Left kidney (tissue), 1 donor: ENCODE measurements at regions not wholly inside any gene's neighbourhood (a gene's known extent, or its start where the extent isn't known, plus 50 kb on each side); places are given as distances from the start of the nearest gene placed in this dataset.

Source experiments
- DNase-seq: peaks from one replicate; pipeline ENCODE4 v3.0.0-alpha.2; 2013

DNA sequence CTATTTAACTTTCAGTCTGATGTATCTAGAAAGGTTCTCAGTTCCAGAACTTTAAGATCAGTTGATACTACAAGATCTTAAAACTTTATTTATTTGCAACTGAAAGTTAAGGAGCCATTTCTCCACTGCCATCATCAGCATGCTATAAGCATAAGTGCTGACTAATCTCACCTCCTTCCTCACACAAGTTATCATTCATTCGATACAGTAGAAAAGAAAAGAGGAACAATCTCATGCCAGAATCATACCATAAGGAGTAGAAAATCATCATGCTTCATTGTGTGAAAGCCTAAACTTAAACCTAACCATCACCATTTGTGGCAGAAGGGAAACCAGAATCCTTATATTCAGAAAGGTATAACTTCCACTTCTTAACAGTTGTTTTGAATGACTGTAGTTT lies 176.6 kb upstream of the NRXN1 start:
- DNase-seq = no peak

GRCh38 chr2:51201295-51201694 lies 169.4 kb upstream of the NRXN1 start:
- no peak for DNase-seq

GRCh38 chr2:51194656-51195055 lies 162.7 kb upstream of the NRXN1 start:
- no peak for DNase-seq

DNA sequence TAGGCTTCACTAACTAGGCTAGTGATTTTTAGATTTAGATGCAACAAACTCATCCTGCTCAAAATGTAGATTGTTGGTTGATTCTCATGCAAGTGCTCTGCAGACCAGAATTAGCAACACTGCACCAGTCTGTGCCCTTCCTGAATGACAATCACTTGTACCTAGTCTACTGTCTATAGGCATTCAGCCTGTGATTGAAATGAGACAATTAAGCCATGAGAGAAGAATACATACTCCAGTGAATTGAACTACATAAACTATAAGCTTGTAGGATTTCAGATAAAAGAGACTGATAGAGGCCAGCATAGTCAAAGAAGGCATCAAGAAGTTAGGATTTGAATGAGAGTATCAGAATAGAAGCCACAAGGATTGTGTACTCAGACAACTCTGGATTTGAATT lies 138.3 kb upstream of the NRXN1 start:
- DNase-seq = no peak

- no peak for DNase-seq
Observed at GRCh38 chr2:51165534-51166260, 133.8 kb upstream of the NRXN1 start.

GRCh38 chr2:51158251-51158650 lies 126.3 kb upstream of the NRXN1 start:
- no peak for DNase-seq

GRCh38 chr2:51153236-51153635 lies 121.3 kb upstream of the NRXN1 start:
- no peak for DNase-seq

- no peak for DNase-seq
Observed at GRCh38 chr2:51151490-51152140, 119.7 kb upstream of the NRXN1 start.

DNA sequence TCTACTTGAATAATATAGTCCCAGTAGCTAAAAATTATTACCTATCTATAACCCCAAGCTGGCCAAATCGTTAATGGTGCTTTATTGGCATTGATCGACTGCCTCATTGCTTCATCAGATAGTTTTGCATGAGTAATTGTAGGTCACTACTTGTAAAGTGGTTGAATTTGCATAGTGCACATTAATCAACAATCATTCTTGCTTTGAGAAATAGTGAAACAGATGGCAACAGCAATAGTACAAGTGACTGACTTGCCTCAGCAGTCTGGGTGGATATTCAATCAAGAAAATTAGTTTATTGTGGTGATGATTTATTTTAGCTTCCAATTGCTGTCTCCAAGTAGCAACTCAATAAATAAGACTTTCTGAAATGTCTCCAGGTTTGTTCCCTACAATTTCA lies 117.8 kb upstream of the NRXN1 start:
- DNase-seq = no peak

DNA sequence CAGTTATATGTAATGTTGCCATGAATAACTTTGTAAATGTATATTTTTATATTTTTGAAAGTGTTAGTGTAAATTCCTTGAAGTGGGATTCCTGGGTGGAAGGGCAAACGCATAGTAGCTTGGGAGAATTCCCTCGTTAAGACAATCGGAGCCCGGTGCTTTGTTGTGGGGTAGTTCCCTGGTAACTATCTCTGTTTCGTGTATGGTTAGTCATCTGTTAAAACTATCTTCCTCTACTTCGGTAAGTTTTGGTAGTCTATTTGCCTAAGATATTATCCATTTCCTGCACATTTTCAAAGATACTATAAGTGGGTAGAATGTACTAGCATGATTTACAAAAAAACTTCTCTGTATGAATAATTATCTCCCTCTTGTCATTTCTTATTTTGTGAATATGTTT lies 113.8 kb upstream of the NRXN1 start:
- DNase-seq = no peak

DNA sequence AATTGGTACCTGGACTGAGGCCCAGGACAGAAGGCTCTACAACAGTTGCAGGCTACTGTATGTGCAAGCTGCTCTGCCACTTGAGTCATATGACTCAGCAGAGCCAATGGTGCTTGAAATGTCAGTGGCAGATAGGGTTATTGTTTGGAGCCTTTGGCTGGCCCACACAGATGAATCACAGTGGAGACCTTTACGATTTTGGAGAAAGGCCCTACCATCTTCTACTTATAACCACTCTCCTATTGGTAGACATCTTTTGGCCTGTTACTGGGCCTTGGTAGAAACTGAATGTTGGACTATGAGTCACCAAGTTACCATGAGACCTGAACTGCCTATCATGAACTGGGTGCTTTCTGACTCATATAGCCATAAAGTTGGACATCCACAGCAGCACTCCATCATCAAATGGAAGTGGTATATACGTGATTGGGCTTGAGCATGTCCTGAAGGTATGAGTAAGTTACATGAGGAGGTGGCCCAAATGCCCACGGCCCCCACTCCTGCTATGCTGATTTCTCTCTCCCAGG lies 88.9 kb upstream of the NRXN1 start:
- DNase-seq = no peak

- DNase-seq = no peak
Observed at GRCh38 chr2:51111532-51111931, 79.6 kb upstream of the NRXN1 start.

DNA sequence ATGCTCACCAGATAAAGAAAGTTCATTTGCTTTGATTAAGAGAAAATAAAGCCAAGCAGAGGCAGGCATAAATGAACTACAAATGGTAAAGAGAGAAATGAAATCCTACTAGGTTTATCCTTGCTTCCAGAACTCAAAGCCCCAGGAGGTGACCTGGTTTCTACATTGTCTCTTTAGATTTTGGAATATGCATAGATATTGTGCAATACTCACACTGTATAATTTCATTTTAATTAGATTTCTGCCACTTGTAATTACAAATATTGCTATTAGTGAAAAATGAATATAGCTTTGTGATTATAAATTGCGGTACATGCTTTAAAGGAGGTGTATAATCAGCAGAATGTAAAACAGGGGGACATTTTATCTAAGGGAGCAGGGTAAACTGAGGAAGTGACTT lies 76.9 kb upstream of the NRXN1 start:
- DNase-seq = no peak

- DNase-seq = no peak
Observed at GRCh38 chr2:51107841-51108240, 75.9 kb upstream of the NRXN1 start.

DNA sequence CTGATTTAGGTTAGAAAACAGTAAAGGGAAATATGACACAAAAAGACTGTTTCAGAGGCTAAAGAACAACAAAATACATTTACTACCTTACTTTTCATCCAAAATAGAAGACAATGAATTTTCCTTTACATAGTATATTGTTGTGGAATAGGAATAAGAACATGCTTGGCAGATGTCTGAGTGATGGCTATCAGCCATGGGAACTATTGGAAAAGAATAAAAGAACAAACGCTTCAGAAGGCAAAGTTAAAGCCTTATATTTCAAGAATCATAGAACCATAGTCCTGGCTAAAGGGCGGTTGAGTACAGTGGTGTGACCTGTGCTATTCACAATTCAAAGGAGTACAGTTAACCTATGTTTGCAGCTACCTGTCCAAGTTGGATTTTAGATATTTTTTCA lies 73.9 kb upstream of the NRXN1 start:
- DNase-seq = no peak

- DNase-seq = peak; percentile 40
Observed at GRCh38 chr2:51103205-51103604, 71.3 kb upstream of the NRXN1 start.

DNA sequence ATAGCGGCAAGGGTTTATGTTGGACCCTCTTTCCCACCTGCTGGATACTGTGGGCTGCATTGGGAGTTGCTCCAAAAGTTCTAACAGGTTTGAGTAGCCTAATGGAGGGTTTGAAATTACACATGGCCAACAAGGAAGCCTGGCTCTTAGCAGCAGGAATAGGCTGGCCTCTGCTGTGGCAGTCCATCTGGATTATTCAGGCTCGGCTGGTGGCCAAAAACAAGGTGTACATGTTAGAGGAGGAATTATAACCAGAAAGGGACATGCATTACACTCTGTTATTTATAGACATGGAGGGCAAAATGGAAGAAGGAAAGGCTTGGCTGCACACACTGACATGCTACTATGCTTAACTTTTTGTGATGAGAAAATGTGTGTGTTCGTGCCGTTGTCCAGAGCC lies 61.1 kb upstream of the NRXN1 start:
- DNase-seq = no peak

DNA sequence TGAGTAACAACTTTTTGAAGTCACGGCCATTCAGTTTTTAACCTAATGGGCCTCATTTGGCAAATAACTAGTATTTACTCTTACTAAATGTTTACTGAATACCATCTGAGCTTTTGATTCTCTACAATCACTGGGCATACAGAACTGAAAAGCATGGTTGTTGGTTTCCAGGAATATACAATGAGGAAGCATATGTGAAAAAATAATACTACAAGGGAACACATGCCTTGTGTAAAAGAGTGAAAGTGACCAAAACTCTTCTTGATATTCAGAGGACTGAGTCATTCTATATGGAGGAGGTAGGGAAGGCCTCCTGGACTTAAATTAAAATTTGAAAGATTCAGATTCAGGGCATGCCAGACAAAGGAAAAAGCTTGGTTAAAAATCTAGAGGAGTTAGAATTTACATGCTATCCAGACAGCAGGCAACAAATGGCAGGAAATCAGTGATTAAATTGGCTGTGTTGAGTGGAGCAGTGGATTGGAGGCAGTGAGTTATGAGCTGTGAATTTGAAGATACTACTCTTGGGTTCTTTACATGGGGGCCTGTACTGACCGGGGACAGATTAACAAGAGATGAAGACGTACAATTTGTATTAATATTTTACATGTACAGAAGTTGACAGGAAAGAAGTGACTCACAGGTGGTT lies 53.6 kb upstream of the NRXN1 start:
- DNase-seq = no peak

DNA sequence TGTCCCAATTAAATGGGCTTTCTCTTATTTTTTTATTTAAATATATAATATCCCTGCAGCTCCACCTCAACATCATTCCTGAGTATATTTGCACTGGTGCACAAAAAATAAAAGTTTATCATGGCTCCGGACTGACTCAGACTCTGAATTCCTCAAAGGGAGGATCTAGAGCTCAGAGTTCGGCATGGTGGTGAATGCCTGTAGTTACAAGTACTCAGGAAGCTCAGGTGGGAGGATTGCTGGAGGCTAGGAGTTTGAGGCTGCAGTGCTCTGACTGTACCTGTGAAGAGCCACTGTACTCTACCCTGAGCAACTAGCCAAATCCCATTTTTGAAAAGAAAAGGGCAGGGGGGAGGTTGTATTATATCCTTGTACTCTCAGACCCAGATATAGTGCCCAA lies 52.8 kb upstream of the NRXN1 start:
- no peak for DNase-seq
